GM12875 (cell line): ENCODE measurements at regions not wholly inside any gene's neighbourhood (a gene's known extent, or its start where the extent isn't known, plus 50 kb on each side); places are given as distances from the start of the nearest gene placed in this dataset.

Experiments used
- H3K4me3 ChIP-seq: one replicate; pipeline ENCODE4 v1.5.1; 2011; ENCODE audit warnings: low read depth, low read length, control low read depth
- CTCF ChIP-seq: IDR thresholded peaks from 2 replicates; pipeline ENCODE4 v1.5.1; 2011; ENCODE audit warnings: low read depth, mild to moderate bottlenecking, control low read depth, inconsistent platforms, low read length, moderate library complexity, borderline replicate concordance; ENCODE audit not compliant: insufficient read depth

GRCh38 chr5:97420646-97421045 lies 237.6 kb upstream of the RIOK2 start:
- no peak for TF ChIP-seq CTCF
- H3K4me3 ChIP-seq, result no peak overlapping the region

- TF ChIP-seq CTCF, result no peak
- no peak overlapping the region for H3K4me3 ChIP-seq
These were observed 239.6 kb upstream of the RIOK2 start for GRCh38 chr5:97422678-97423077.

- no peak overlapping the region for H3K4me3 ChIP-seq
These were observed 242.5 kb upstream of the RIOK2 start for GRCh38 chr5:97425511-97425910.

GRCh38 chr5:97427235-97427634 lies 244.2 kb upstream of the RIOK2 start:
- no peak for TF ChIP-seq CTCF
- no peak overlapping the region for H3K4me3 ChIP-seq

More at GRCh38 chr5:97425511-97425910, 242.5 kb upstream of the RIOK2 start:
- TF ChIP-seq CTCF, result peak; percentile 39; the same call in 1 of the 2 replicates

GRCh38 chr5:97434021-97434420 lies 251.0 kb upstream of the RIOK2 start:
- H3K4me3 ChIP-seq, result no peak overlapping the region
- no peak for TF ChIP-seq CTCF

- TF ChIP-seq CTCF, result no peak
- no peak overlapping the region for H3K4me3 ChIP-seq
These were observed 253.4 kb upstream of the RIOK2 start for GRCh38 chr5:97436405-97436804.

- TF ChIP-seq CTCF, result no peak
- no peak overlapping the region for H3K4me3 ChIP-seq
These were observed 260.7 kb upstream of the RIOK2 start for GRCh38 chr5:97443740-97444139.
